AG10803 (cell line): ENCODE measurements at regions not wholly inside any gene's neighbourhood (a gene's known extent, or its start where the extent isn't known, plus 50 kb on each side); places are given as distances from the start of the nearest gene placed in this dataset.

Experiments
- DNase-seq: peaks from one replicate; pipeline ENCODE4 v3.0.0; 2010; ENCODE audit warnings: low read depth
- H3K4me3 ChIP-seq: 2 replicates; pipeline ENCODE4 v1.5.1; 2011; ENCODE audit warnings: mild to moderate bottlenecking, low read length, control low read depth
- TF ChIP-seq, protein P1 (sequence below): conservative IDR thresholded peaks from 2 replicates; pipeline ENCODE4 v1.5.1; 2011; ENCODE audit warnings: mild to moderate bottlenecking, low read length, control low read depth, inconsistent platforms

DNA sequence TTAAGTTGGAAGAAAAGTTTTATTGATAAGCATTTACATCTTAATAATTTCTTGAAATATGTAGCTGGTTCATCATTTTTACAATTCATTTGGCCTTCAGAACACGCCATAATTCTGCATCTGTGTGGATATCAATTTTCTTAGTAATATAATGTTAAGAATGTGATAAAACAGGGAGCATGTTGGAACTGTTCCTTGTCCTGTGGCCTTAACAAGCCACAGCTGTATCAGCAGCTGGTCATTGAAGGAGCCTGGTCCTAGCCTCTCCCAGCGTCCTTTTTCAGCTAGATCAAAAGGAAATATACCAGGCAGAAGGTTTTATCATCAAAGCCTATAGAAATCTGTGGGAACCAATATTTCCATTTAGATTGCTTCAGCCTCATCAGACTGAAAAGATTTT is 421.8 kb downstream of the SPRY2 start:
- DNase-seq, result no peak
- TF ChIP-seq, protein P1, sequence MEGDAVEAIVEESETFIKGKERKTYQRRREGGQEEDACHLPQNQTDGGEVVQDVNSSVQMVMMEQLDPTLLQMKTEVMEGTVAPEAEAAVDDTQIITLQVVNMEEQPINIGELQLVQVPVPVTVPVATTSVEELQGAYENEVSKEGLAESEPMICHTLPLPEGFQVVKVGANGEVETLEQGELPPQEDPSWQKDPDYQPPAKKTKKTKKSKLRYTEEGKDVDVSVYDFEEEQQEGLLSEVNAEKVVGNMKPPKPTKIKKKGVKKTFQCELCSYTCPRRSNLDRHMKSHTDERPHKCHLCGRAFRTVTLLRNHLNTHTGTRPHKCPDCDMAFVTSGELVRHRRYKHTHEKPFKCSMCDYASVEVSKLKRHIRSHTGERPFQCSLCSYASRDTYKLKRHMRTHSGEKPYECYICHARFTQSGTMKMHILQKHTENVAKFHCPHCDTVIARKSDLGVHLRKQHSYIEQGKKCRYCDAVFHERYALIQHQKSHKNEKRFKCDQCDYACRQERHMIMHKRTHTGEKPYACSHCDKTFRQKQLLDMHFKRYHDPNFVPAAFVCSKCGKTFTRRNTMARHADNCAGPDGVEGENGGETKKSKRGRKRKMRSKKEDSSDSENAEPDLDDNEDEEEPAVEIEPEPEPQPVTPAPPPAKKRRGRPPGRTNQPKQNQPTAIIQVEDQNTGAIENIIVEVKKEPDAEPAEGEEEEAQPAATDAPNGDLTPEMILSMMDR, result no peak
- no peak overlapping the region for H3K4me3 ChIP-seq

DNA sequence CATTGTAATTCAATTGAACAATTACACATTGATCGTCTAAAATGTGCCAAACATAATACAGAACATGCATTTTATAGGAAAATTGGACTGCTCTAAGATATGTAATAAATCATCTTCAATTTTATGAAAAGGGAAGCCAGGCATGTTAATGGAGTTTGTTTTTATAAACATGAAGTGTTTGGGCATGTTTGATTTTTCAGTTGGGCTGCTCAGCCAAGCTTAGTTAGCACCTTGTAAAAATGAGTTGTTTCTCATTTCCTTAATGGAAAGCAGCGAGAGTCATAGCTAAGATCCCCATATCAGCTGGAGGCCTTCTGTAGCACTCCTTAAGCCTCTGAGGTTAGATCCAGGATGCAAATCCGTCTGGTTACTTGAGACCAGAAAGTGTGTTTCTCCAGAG is 422.3 kb downstream of the SPRY2 start:
- H3K4me3 ChIP-seq, result no peak overlapping the region
- TF ChIP-seq, protein P1, result no peak
- no peak for DNase-seq

DNA sequence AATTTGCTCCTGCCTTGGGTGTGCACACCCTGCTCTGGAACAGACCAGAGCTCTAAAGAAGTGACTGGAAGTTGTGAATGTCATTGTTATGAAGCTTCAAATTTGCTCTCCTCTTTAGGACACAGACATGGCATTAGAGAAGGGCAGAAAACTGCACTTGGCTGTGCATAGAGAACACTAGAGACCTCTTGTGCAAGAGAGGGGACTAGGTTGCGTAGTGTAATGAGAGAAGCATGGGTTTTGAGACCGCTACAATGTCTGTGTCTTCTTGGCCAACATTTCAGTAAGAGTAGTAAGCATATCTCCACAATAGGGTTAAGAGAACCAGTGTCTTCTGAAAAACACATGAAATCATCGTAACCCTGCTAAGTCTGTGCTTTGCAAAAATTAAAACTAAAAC is 423.3 kb downstream of the SPRY2 start:
- no peak overlapping the region for H3K4me3 ChIP-seq
- no peak for DNase-seq
- TF ChIP-seq, protein P1, result no peak

DNA sequence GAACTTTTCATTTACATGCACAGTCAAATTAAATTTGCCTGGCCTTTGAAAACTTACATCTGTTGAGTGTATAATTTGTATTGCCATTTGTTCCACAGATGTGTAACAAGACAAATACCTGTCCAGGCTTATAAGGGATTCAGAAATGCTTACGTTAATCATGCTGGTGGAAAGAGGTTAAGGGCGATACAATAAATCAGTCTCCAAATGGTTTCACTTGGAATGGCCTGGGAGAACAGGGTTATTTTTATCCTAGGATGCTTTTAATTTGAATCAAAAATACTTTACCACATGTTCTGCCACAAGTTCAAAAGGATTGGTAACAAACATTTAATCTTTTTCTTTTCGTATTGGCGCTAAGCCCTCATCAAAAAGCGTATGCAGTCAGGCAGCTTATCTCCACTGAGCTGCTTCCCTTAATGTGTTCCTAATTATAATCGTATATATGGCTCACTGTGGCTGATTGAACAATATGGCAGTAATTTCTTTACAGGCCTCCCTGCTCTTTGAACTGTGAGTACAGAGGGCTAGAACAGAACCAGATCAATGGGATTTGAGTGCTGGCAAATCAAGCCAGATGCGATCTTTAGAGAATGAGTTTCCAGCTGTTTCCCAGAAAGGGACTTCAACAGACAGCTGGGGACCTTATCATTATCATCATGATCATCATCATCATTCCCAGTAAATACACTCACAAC is 425.7 kb downstream of the SPRY2 start:
- TF ChIP-seq, protein P1, result no peak
- H3K4me3 ChIP-seq, result no peak overlapping the region
- DNase-seq, result no peak

DNA sequence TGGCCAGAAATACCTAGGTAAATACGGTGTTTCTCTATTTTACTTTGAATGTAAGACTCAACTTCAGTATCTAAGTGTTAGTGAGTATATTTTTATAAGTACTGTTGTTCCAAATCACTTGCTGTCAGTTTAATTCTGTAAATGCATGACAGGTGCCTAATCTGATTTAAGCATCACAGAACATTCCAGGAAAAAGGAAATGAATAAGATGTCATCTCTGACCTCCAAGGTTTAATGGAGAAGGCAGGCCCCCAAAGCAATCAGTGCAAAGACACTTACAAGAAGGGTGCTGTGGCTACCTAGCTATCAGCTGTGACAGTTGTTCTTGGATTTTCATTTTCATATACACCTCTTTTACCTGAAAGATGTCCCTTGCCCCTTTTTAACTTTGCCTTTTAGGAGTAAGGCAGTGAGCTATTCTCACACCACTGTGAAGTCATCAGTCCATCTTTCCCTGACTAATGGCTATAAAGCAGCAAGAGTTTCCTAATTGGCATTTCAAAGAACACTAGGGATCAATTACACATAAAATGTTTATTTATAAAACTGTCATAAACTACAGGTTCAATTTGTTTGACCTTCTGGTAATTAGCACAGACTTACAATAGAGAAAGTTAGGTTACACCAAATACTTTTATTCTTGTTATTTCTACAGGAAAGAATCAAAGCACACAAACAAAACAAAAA is 427.6 kb downstream of the SPRY2 start:
- DNase-seq, result no peak
- TF ChIP-seq, protein P1, result no peak
- H3K4me3 ChIP-seq, result no peak overlapping the region

DNA sequence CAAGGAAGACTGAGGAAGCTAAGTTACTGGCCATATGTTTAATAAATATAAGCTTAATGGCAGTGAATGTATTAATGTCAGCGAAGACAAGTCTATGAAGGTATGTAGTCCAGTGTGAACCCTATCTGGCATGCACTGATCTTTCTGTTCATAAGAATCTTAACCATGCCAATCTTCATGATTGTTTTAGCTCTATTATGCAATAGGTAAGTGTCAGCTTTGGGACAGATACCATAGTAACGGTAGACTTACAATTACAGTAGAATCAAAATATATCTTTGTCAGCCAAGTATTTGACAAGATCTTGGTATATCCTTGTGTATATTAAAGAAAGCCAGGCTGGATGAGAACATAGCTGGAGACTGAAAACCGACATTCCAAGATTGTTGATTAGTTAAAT is 428.5 kb downstream of the SPRY2 start:
- no peak overlapping the region for H3K4me3 ChIP-seq
- DNase-seq, result no peak
- TF ChIP-seq, protein P1, result no peak
